ENCODE measurements at regions not wholly inside any gene's neighbourhood (a gene's known extent, or its start where the extent isn't known, plus 50 kb on each side); places are given as distances from the start of the nearest gene placed in this dataset.

DNA sequence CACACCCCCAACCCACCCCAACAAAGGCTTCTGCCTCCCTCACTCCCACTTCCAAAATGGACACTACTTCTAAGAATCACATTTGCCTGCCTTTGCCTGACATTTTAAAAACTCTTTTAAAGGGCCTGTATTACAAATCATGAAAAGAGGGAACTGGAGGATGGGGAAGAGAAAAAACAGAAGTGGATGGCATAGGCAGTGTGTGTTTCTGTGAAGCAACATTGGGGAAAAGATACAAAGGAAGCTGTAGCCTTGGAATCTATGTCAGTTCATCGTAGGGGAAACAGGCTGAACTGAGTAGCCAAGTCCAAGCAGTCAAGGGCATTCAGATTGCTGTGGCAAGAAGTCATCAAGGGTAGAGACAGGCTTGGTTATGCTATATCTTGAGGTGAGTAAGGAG, 273.9 kb downstream of the BTG1 start:
- no peak overlapping the region for H3K9ac ChIP-seq (ENCODE audit: low read length)
- H3K27me3 ChIP-seq (ENCODE audit: control insufficient read depth, insufficient read depth, low read length), result no peaks in the 10 kb centered on the region
- H3K27ac ChIP-seq (ENCODE audit: low read depth, low read length), result no peak overlapping the region
- no peak overlapping the region for H3K4me3 ChIP-seq (ENCODE audit: low read depth, low read length)
- no peaks in the 10 kb centered on the region for H3K4me1 ChIP-seq (ENCODE audit: control insufficient read depth, insufficient read depth, low read length)
- peaks cover 3% of the 10 kb centered on the region; the same call in 1 of the 2 replicates for H3K9me3 ChIP-seq (ENCODE audit: control insufficient read depth, insufficient read depth, low read depth, low read length)
- H3K36me3 ChIP-seq (ENCODE audit: control insufficient read depth, insufficient read depth, low read length), result no peaks in the 10 kb centered on the region

DNA sequence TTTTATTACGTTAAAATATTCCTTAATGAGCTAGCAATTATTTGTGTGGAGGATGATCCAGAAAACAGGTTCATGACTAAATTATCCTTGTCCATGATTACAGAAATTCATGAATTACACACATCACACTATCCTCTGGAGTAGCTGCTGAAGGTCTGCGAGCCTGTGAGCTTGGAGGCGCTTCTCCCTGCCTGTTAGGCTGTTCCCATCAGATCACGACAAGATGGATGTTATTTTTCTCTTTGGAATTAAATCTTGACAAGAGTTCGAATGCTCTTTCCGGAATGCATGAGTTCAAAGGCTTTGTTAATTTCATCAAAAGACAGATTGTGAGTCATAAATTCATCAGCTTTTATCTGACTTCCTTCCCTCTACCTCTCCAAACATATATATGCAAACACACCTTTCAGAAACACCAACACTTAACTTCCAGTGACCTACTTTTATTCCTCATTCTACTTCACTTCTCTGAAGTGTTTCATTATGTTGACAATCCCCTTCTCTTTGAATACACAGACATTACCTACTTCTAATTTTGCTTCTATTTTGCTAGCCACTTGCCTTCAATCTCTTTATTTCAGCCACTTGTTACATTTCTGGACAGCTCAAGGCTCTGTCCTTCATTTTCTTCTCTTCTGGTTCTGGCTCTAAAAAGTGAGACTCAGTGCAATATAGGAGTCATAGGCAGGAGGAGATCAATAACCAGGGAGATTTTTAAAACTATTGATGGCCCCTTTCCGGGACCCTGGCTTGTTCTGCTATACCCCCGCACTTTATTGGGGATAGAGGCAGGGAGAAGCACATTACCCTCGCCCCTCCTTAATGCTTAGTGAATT, 274.6 kb downstream of the BTG1 start:
- Histone ChIP-seq H3K4me3 (ENCODE audit: low read depth, low read length) (no peak overlapping the region), H3K36me3 (ENCODE audit: control insufficient read depth, insufficient read depth, low read length) (no peaks in the 10 kb centered on the region), H3K27ac (ENCODE audit: low read depth, low read length) (no peak overlapping the region), H3K9ac (ENCODE audit: low read length) (no peak overlapping the region), H3K9me3 (ENCODE audit: control insufficient read depth, insufficient read depth, low read depth, low read length) (peaks cover 3% of the 10 kb centered on the region; the same call in 1 of the 2 replicates), H3K4me1 (ENCODE audit: control insufficient read depth, insufficient read depth, low read length) (no peaks in the 10 kb centered on the region), H3K27me3 (ENCODE audit: control insufficient read depth, insufficient read depth, low read length) (no peaks in the 10 kb centered on the region)

DNA sequence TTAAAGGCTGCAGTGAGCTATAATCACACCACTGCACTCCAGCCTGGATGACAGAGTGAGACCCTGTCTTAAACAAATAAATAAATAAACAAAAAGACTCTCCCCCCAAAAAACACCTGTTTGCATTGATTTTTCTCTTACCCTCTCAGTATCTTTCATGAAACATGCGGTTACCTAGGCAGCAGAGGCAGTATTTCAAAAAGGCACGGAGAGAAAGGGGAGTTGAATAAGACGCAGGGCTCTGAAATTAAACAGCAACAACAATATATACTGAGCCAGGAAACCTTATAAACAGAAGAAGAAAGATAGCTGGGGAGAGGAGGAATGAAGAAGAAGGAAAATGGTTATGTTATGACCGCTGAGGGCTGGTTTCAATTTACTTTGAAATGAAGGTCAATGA, 277.6 kb downstream of the BTG1 start:
- peaks cover 3% of the 10 kb centered on the region; the same call in 1 of the 2 replicates for H3K9me3 ChIP-seq (ENCODE audit: control insufficient read depth, insufficient read depth, low read depth, low read length)
- no peak overlapping the region for H3K4me3 ChIP-seq (ENCODE audit: low read depth, low read length)
- H3K27me3 ChIP-seq (ENCODE audit: control insufficient read depth, insufficient read depth, low read length), result no peaks in the 10 kb centered on the region
- H3K36me3 ChIP-seq (ENCODE audit: control insufficient read depth, insufficient read depth, low read length), result no peaks in the 10 kb centered on the region
- H3K9ac ChIP-seq (ENCODE audit: low read length), result no peak overlapping the region
- no peak overlapping the region for H3K27ac ChIP-seq (ENCODE audit: low read depth, low read length)
- no peaks in the 10 kb centered on the region for H3K4me1 ChIP-seq (ENCODE audit: control insufficient read depth, insufficient read depth, low read length)

DNA sequence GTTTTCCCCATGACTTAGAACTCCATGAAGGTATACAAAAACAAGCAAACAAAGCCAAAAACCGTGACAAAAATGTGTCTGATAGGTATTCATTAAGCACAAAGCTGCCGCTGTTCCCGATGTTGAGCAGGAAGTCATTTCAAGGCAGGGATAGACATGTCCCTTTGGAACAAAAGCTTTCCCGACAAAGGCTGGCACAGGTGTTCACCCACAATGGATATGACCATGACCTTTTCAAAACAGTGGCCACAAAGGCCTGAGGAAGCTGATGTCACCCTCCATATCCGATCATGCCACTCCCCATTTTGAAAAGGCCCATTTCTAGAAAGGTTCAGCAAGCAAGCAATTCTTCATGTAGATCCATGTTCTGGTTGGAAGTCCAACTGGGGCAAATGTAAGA, 279.1 kb downstream of the BTG1 start:
- H3K9me3 ChIP-seq (ENCODE audit: control insufficient read depth, insufficient read depth, low read depth, low read length), result no peaks in the 10 kb centered on the region
- H3K27me3 ChIP-seq (ENCODE audit: control insufficient read depth, insufficient read depth, low read length), result no peaks in the 10 kb centered on the region
- no peak overlapping the region for H3K4me3 ChIP-seq (ENCODE audit: low read depth, low read length)
- no peak overlapping the region for H3K27ac ChIP-seq (ENCODE audit: low read depth, low read length)
- no peaks in the 10 kb centered on the region for H3K4me1 ChIP-seq (ENCODE audit: control insufficient read depth, insufficient read depth, low read length)
- no peaks in the 10 kb centered on the region for H3K36me3 ChIP-seq (ENCODE audit: control insufficient read depth, insufficient read depth, low read length)
- no peak overlapping the region for H3K9ac ChIP-seq (ENCODE audit: low read length)

DNA sequence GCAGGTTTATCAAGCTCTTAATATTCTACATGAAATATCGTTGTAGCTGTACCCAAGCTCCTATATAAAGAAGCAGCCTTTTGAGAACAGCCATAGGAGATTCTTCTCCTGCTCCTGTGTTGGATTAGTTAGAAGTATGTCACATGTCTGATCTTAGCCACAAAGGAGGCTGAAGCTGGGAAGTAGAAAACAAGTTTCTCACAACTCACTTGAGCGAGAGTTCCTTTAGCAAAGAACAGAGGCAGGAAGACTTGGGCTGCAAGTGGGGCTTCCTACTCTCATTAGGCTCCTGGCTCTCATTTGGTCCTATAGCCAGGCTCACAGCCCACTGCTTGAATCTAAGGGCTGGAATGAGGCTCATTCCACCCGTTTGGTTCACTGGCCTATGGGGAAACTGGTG, 281.9 kb downstream of the BTG1 start:
- no peaks in the 10 kb centered on the region for H3K4me1 ChIP-seq (ENCODE audit: control insufficient read depth, insufficient read depth, low read length)

DNA sequence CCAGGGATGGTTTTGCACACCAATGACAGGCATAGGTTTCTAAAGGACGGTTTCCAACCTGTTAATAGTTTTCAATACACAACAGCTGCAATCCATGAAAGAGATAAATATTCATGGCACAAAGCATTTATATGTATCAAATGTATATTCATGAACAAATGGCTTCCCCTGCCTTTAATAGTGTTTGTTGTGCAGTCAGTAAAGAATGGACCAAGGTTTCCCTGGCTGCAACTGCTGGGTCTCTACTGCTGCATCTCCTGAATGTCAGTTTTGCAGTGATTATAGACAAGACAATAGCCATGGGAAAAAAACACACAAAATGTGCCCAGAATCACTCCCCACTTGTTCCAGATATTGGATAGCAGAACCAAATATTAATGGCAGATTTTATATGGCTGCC, 284.1 kb downstream of the BTG1 start:
- Histone ChIP-seq H3K9me3 (ENCODE audit: control insufficient read depth, insufficient read depth, low read depth, low read length) (no peaks in the 10 kb centered on the region), H3K4me1 (ENCODE audit: control insufficient read depth, insufficient read depth, low read length) (no peaks in the 10 kb centered on the region), H3K27ac (ENCODE audit: low read depth, low read length) (no peak overlapping the region), H3K9ac (ENCODE audit: low read length) (no peak overlapping the region), H3K36me3 (ENCODE audit: control insufficient read depth, insufficient read depth, low read length) (no peaks in the 10 kb centered on the region), H3K27me3 (ENCODE audit: control insufficient read depth, insufficient read depth, low read length) (no peaks in the 10 kb centered on the region), H3K4me3 (ENCODE audit: low read depth, low read length) (no peak overlapping the region)

More for the DNA sequence above, 281.9 kb downstream of the BTG1 start:
- Histone ChIP-seq H3K9ac (ENCODE audit: low read length) (no peak overlapping the region), H3K36me3 (ENCODE audit: control insufficient read depth, insufficient read depth, low read length) (no peaks in the 10 kb centered on the region), H3K4me3 (ENCODE audit: low read depth, low read length) (no peak overlapping the region), H3K9me3 (ENCODE audit: control insufficient read depth, insufficient read depth, low read depth, low read length) (no peaks in the 10 kb centered on the region), H3K27ac (ENCODE audit: low read depth, low read length) (no peak overlapping the region), H3K27me3 (ENCODE audit: control insufficient read depth, insufficient read depth, low read length) (no peaks in the 10 kb centered on the region)

DNA sequence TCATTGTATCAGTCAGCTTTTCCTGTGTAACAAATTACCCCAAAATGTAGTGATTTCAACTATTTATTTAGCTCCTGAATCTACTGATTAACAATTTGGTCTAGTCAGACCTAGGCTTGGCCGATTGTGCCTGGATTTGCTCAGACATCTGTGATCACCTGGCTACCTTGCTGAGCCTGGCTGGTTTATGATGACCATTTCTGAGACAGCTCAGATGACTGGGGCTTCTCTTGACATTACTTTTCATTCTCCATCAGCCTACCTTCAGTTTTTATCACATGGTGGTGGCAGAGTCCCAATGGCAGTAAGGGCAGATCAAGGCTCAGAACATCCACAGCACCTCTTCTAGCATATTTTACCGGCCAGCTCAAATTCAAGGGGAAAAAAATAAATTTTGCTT, 286.3 kb downstream of the BTG1 start:
- no peaks in the 10 kb centered on the region for H3K9me3 ChIP-seq (ENCODE audit: control insufficient read depth, insufficient read depth, low read depth, low read length)
- no peaks in the 10 kb centered on the region for H3K27me3 ChIP-seq (ENCODE audit: control insufficient read depth, insufficient read depth, low read length)
- H3K4me1 ChIP-seq (ENCODE audit: control insufficient read depth, insufficient read depth, low read length), result no peaks in the 10 kb centered on the region
- no peak overlapping the region for H3K27ac ChIP-seq (ENCODE audit: low read depth, low read length)
- H3K36me3 ChIP-seq (ENCODE audit: control insufficient read depth, insufficient read depth, low read length), result no peaks in the 10 kb centered on the region
- no peak overlapping the region for H3K4me3 ChIP-seq (ENCODE audit: low read depth, low read length)
- no peak overlapping the region for H3K9ac ChIP-seq (ENCODE audit: low read length)

DNA sequence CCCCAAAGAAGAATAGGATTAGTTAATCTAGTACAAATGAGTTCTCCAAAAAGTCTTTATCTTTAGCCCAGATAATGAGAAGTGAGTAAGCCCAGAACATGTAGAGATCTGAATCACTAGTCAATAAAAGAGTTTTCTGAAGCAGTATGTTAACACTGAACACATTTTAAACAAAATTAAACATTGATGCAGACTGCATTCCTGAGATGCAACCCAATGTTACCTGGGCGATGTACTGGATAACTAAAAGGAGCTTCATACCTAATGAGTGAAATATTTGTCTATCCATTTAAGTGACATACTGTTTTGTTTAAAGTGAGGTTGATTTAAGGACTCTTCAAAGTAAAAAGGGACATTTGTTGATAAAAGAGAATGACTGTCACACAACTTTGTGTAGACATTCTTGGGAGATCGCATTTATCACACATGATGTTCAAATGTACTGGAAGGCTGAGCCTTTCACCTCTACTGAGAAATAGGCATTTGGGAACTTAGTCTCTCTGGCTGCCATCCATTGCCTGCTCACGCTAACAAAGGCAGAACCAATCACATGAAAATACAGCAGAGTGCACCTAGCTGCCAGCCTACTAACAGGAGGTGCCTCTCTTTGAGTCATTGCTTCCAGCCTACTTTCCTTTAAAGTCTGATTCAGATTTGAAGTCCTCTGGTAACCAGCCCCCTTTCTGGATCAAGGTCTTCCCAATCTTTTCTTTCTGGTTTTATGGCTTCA, 287.7 kb downstream of the BTG1 start:
- H3K9ac ChIP-seq (ENCODE audit: low read length), result no peak overlapping the region
- H3K4me1 ChIP-seq (ENCODE audit: control insufficient read depth, insufficient read depth, low read length), result no peaks in the 10 kb centered on the region
- no peak overlapping the region for H3K4me3 ChIP-seq (ENCODE audit: low read depth, low read length)
- H3K27ac ChIP-seq (ENCODE audit: low read depth, low read length), result no peak overlapping the region
- no peaks in the 10 kb centered on the region for H3K27me3 ChIP-seq (ENCODE audit: control insufficient read depth, insufficient read depth, low read length)
- H3K36me3 ChIP-seq (ENCODE audit: control insufficient read depth, insufficient read depth, low read length), result no peaks in the 10 kb centered on the region
- H3K9me3 ChIP-seq (ENCODE audit: control insufficient read depth, insufficient read depth, low read depth, low read length), result no peaks in the 10 kb centered on the region

DNA sequence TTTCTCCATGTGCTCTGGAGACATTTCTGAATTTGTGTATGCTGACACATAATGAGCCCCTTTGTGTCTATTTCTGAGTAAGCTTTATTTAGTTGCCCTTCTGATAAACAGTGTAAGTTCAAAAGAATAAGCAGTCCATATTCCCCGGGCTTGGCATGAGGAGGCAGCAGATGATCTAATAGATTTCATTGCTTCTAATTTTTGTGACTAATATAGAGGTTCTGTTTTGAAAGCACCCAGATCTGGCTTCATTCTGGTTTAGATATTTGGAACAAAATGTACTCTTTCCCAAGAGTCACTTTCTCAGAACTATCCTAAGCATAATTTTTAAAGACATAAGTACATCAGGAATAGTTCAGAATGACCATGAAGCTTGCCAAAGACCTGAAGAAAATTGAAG, 290.9 kb downstream of the BTG1 start:
- no peaks in the 10 kb centered on the region for H3K4me1 ChIP-seq (ENCODE audit: control insufficient read depth, insufficient read depth, low read length)
- H3K4me3 ChIP-seq (ENCODE audit: low read depth, low read length), result no peak overlapping the region
- no peak overlapping the region for H3K9ac ChIP-seq (ENCODE audit: low read length)
- no peaks in the 10 kb centered on the region for H3K9me3 ChIP-seq (ENCODE audit: control insufficient read depth, insufficient read depth, low read depth, low read length)
- H3K36me3 ChIP-seq (ENCODE audit: control insufficient read depth, insufficient read depth, low read length), result no peaks in the 10 kb centered on the region
- no peak overlapping the region for H3K27ac ChIP-seq (ENCODE audit: low read depth, low read length)
- H3K27me3 ChIP-seq (ENCODE audit: control insufficient read depth, insufficient read depth, low read length), result no peaks in the 10 kb centered on the region

DNA sequence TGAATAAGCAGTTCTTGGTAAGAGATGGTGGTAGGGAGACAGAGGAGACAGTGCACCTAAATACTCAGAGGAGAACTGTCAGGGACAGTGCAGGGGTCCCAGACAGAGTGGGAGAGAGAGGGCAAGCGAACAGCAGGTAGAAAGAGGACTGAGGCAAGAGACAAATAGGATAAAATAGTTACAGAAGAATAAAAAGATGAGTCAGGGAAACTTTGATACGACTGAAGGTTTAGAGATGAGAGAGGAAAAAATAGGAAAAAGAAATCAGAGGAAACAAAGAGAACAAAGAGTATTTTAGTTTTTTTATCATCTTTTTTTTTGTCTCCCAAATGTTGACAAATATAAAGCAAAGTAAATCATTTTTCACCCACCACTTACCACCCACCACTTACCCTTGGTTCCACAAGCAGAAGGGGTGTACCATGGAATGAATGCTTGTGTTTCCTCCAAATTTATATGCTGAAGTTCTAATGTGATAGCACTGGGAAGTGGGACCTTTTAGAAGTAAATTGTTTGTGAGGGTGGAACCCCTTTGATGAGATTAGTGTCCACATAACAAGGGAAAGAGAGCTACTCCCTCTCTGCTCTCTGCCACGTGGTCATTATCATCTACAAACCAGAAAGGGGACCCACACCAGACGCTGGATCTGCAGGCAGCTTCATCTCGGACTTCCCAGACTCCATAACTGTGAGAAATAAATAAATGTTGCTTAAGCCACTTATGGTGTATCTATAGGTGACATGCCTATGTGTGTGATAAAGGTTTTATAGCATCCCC, 292.1 kb downstream of the BTG1 start:
- Histone ChIP-seq H3K27me3 (ENCODE audit: control insufficient read depth, insufficient read depth, low read length) (no peaks in the 10 kb centered on the region), H3K27ac (ENCODE audit: low read depth, low read length) (no peak overlapping the region), H3K9me3 (ENCODE audit: control insufficient read depth, insufficient read depth, low read depth, low read length) (no peaks in the 10 kb centered on the region), H3K9ac (ENCODE audit: low read length) (no peak overlapping the region), H3K4me1 (ENCODE audit: control insufficient read depth, insufficient read depth, low read length) (no peaks in the 10 kb centered on the region), H3K36me3 (ENCODE audit: control insufficient read depth, insufficient read depth, low read length) (no peaks in the 10 kb centered on the region), H3K4me3 (ENCODE audit: low read depth, low read length) (no peak overlapping the region)

DNA sequence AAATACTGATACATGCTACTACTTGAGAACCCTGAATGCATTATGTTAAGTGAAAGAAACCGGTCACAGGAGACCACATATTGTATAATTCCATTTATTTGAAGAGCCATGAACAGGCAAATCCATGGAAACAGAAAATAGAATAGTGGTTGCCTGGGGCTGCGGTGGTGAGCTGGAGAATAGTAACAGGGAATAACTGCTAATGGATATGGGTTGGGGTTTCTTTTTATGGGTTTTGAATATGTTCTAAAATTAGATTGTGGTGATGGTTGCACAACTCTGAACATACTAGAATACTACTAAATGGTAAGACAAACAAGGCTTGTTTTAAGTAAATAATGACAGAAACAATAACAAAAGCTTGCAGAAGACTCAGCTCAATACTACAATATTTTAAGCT, 293.0 kb downstream of the BTG1 start:
- Histone ChIP-seq H3K9me3 (ENCODE audit: control insufficient read depth, insufficient read depth, low read depth, low read length) (no peaks in the 10 kb centered on the region), H3K4me1 (ENCODE audit: control insufficient read depth, insufficient read depth, low read length) (no peaks in the 10 kb centered on the region), H3K36me3 (ENCODE audit: control insufficient read depth, insufficient read depth, low read length) (no peaks in the 10 kb centered on the region)

More for the DNA sequence above, 293.0 kb downstream of the BTG1 start:
- no peak overlapping the region for H3K27ac ChIP-seq (ENCODE audit: low read depth, low read length)
- H3K27me3 ChIP-seq (ENCODE audit: control insufficient read depth, insufficient read depth, low read length), result no peaks in the 10 kb centered on the region
- H3K4me3 ChIP-seq (ENCODE audit: low read depth, low read length), result no peak overlapping the region
- no peak overlapping the region for H3K9ac ChIP-seq (ENCODE audit: low read length)

All from HUES6 (cell line).